ENCODE measurements at regions not wholly inside any gene's neighbourhood (a gene's known extent, or its start where the extent isn't known, plus 50 kb on each side); places are given as distances from the start of the nearest gene placed in this dataset.

DNA sequence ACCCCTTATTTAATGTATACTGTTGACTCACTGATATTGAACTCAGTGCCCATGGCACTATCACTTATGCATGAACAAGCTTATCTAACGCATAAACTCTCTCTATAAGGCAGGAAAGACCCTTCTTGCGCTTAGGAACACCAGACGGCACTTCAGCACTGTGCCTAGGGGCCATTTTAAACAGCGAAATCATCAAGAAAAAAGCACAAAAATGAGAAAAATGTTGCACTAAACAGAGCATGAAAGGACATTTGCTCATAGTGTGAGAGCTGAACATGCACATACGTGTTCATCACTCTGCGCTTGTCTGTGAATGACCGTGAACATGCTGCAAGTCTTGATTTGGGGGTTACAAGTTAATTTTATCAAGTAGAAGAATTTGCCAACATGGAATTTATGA lies 109.6 kb downstream of the WDR11 start:
- Histone ChIP-seq H3K27me3 (peaks cover 62% of the 10 kb centered on the region), H3K4me3 (ENCODE audit: low read depth in 1 of 2, low read length in 1 of 2) (no peak overlapping the region)

DNA sequence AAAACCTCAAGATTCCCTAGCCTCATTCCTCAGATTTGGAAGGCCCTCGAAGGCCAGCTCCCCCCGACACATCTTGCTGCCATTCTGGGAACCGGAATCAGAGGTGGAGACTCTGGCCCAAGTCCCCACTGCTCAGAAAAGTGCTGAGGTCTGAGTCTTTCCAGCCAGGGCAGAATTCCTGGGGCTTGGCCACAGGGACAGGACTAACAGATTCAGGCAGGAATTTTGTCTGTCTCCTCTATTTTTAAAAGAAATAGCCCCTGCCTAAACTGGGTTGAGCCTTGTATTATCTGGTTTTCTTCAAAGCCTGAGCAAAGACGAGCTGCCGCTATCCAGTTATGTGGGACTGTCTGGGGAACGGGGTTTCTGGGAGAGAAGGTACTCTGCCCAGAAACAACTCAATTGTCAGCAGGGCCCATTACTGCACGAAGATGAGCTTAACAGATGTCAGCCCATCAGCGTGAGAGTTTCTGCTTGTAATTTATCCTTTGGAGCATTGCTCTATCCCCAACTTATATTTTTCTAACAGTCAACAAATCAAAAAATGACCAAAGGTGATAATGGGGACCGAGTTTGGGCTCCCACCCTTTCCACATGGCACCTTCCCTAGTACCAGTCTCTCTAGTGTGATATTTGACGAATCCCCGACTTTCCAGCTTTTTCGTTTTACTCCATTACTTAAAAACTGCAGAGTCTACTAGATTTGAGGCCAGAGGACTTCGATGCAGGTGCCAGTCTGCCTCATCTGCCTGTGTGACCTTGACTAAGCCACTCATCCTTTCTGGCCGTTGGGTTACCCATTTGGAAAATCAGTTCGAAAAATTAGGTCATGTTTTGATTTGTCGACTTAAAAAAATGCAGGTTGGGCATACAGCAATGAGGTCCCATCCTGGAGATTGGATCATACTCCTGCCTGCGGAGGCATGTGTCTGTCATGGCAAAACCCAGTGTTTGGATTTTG lies 110.9 kb downstream of the WDR11 start:
- Histone ChIP-seq H3K9me3 (no peaks in the 10 kb centered on the region), H3K36me3 (no peaks in the 10 kb centered on the region), H3K4me3 (ENCODE audit: low read depth in 1 of 2, low read length in 1 of 2) (no peak overlapping the region), H3K4me1 (ENCODE audit: control insufficient read depth in 1 of 2, insufficient read depth in 1 of 2, low read depth in 1 of 2, low read length in 1 of 2) (no peaks in the 10 kb centered on the region), H3K27ac (no peak overlapping the region), H3K27me3 (peaks cover 66% of the 10 kb centered on the region)
- TF ChIP-seq, protein P1, sequence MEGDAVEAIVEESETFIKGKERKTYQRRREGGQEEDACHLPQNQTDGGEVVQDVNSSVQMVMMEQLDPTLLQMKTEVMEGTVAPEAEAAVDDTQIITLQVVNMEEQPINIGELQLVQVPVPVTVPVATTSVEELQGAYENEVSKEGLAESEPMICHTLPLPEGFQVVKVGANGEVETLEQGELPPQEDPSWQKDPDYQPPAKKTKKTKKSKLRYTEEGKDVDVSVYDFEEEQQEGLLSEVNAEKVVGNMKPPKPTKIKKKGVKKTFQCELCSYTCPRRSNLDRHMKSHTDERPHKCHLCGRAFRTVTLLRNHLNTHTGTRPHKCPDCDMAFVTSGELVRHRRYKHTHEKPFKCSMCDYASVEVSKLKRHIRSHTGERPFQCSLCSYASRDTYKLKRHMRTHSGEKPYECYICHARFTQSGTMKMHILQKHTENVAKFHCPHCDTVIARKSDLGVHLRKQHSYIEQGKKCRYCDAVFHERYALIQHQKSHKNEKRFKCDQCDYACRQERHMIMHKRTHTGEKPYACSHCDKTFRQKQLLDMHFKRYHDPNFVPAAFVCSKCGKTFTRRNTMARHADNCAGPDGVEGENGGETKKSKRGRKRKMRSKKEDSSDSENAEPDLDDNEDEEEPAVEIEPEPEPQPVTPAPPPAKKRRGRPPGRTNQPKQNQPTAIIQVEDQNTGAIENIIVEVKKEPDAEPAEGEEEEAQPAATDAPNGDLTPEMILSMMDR (IDR thresholded peaks at IDR 0.05): no peak

More for the DNA sequence above, 109.6 kb downstream of the WDR11 start:
- Histone ChIP-seq H3K9me3 (no peaks in the 10 kb centered on the region), H3K27ac (no peak overlapping the region), H3K36me3 (no peaks in the 10 kb centered on the region), H3K4me1 (ENCODE audit: control insufficient read depth in 1 of 2, insufficient read depth in 1 of 2, low read depth in 1 of 2, low read length in 1 of 2) (no peaks in the 10 kb centered on the region)
- TF ChIP-seq, protein P1 (IDR thresholded peaks at IDR 0.05): no peak

DNA sequence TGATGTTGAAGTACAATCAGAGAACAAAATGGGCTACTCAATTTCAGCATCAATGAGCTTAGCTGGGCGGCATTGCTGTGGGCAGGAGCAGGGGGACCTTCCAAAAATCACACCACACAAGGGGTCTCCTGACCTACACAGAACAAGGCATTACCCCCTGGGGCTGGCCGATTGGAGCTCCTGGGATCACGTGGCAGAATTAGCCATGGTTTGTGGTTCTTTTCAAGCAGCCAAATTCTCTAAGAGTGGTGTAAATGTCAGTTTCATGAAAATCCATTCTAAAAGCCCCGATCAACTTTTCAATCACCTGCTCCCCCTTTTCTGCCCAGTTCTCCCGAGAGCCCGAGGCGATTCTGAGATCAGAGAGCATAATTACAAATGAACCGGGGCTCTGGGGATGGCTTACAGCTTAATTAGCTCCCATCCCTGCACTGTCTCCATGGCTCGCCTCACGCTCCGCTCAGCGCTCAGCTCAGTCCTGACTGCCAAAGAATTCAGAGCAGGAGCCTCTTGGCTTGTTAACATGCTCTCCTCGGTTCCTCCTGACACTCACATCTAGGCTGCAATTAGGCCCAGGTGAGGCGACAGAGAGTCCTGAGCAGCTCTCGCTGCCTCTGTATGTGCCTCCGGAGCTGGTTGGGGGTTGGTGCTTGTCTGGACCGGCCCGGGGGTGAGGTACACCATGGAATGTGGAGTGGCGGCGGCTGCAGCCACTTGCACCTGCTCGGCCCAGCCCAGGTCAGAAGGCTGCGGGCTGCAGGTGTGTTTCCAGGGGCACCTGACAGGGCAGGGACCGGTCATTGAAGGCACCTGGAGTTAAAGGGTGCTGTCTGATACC lies 111.8 kb downstream of the WDR11 start:
- TF ChIP-seq, protein P1 (IDR thresholded peaks at IDR 0.05): no peak
- Histone ChIP-seq H3K36me3 (no peaks in the 10 kb centered on the region), H3K27ac (no peak overlapping the region), H3K27me3 (peaks cover 69% of the 10 kb centered on the region), H3K9me3 (no peaks in the 10 kb centered on the region), H3K4me1 (ENCODE audit: control insufficient read depth in 1 of 2, insufficient read depth in 1 of 2, low read depth in 1 of 2, low read length in 1 of 2) (no peaks in the 10 kb centered on the region), H3K4me3 (ENCODE audit: low read depth in 1 of 2, low read length in 1 of 2) (no peak overlapping the region)

DNA sequence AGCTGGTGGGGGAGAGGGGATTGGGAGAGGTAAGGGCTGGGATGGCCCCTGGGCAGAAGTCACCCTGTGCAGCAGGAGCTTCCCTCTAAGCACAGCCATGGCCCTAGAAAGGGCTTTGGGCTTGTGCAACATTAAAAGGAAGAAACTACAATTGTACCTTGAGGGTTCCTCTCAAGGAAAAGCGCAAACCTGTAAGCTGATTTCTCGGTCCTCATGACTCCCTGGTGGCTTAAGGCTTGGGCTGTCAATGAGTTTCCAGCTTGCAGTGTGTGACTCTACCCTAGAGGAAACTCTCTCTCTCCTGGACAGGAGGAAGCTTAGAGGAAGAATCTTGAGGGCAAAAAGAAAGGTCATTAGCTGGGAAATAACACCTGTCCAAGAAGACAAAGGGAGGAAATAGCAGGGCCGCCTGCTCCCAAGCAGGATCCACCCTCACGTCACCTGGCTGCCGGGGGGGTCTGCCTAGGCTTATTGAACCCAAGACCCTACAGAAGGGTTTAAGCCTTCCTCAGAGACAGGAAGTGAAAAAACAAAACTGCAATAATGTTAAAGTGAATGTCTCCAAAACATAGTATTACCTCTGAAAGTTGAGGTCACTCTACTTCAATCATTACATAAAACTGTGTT lies 112.5 kb downstream of the WDR11 start:
- Histone ChIP-seq H3K4me1 (ENCODE audit: control insufficient read depth in 1 of 2, insufficient read depth in 1 of 2, low read depth in 1 of 2, low read length in 1 of 2) (no peaks in the 10 kb centered on the region), H3K4me3 (ENCODE audit: low read depth in 1 of 2, low read length in 1 of 2) (no peak overlapping the region), H3K27me3 (peaks cover 69% of the 10 kb centered on the region), H3K27ac (no peak overlapping the region), H3K36me3 (no peaks in the 10 kb centered on the region), H3K9me3 (no peaks in the 10 kb centered on the region)
- TF ChIP-seq, protein P1 (IDR thresholded peaks at IDR 0.05): no peak

DNA sequence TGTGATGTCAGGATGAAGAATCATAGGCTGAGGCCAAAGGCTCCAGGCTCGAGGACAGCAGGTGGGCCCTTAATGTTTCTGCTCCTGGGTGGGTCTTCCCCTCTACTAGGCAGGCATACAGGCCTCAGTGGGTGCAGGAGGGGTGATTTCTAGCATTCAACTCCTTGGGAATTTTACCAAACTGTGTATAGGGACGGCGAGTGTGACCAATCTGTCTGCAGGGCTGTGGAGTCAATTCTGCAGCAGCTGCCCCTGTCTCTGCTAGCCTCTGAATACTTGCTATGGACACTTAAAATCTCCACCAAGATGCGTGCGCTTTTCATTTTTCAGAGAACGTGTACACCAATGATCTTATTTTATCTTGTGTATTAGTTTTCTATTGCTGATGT lies 115.5 kb downstream of the WDR11 start:
- Histone ChIP-seq H3K9me3 (no peaks in the 10 kb centered on the region), H3K36me3 (no peaks in the 10 kb centered on the region), H3K4me1 (ENCODE audit: control insufficient read depth in 1 of 2, insufficient read depth in 1 of 2, low read depth in 1 of 2, low read length in 1 of 2) (no peaks in the 10 kb centered on the region), H3K4me3 (ENCODE audit: low read depth in 1 of 2, low read length in 1 of 2) (no peak overlapping the region), H3K27ac (no peak overlapping the region), H3K27me3 (peaks cover 76% of the 10 kb centered on the region)
- TF ChIP-seq, protein P1 (IDR thresholded peaks at IDR 0.05): no peak

All from neutrophil (primary cell).